ENCODE measurements at regions not wholly inside any gene's neighbourhood (a gene's known extent, or its start where the extent isn't known, plus 50 kb on each side); places are given as distances from the start of the nearest gene placed in this dataset.

DNA sequence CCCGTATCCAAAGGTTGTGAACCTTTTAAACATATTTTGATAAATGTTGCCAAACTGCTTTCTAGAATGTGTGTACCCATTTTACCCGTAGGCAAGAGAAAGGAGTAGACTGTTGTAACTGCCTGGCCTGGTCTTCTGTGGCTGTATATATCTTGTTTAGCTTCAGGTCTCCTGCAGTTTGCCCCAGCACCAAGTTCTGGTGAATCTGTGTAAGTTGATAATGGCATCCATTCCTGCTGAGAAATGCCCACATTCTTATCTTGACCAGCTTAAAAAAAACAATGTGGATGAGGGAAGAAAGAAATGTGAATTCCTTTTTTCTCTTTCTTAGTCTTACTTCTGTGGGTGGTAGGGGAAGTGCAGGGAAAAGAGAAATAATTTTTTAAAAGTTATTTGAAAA, 53.3 kb upstream of the TLE3 start:
- DNase-seq = no peak

DNA sequence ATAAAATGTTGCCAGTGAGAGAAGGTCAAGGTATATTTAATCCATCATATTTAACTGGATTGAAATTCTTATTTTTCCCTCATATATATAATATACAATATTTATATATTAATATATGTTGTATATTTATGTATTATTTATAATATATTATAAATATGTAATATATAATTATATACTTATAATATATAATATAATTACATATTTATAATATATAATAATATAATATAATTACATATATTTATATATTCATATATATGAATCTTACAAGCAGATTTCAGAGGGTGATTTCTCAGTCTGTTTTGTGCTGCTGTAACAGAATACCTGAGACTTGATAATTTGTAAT, 52.7 kb upstream of the TLE3 start:
- DNase-seq = no peak

DNA sequence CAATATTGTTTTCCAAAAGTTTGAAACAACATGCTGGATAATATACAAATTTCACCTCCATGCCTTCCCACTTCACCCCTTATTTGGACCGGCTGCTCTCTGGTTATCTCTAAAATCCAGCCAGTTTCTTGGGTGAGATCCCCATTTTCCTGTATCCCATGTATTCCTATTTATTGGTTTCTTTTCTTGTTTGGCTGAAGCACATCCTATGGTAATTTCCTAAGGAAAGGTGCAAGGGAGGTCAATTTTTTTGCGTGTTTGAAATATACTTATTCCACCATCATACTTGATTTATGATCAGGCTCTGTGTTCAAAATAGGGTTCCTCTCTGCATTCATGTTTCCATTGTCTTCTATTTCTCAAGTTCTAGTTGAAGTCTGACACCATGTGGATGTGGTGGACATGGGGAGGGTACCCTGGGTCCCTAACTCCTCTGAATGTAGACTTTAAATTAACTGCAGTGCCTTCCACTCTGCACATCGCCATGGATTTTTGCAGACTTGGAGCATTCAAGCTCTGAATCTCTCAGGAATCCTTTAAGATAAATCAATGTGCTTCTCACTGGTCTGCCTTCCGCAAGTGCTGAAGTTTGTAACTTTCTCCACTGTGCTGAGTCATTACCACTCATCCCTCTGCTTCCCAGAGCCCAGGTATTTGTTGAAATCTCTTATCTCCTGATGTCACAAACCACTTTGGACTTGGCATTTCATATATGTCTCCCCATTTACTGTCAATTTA, 52.1 kb upstream of the TLE3 start:
- no peak for DNase-seq

DNA sequence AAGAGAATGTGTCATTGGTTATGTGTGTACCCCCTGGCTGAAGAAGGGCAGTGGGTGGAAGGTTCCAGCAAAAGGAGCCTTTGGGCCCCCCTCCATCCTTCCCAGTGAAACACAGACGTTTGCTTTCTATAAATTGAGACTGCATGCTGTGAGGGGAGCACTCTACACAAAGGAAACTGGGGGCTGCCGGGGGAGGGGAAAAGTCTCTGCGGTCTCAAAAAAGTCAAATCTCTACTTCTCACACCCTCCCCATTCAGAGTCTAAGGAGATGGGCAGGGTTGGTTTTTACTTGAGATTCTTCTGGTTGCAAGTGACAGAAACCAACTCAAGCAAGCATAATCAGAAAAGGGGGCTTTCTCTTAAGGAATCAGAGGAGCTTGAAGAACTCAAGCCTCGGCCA, 50.1 kb upstream of the TLE3 start:
- no peak for DNase-seq
